Adrenal gland (tissue), 9 donors: ENCODE measurements at regions not wholly inside any gene's neighbourhood (a gene's known extent, or its start where the extent isn't known, plus 50 kb on each side); places are given as distances from the start of the nearest gene placed in this dataset.

Experiments
- DNase-seq, 7 donors: peaks; one replicate each; pipeline ENCODE4 v3.0.0-alpha.2; 2019 to 2020
- H3K27ac ChIP-seq, 5 donors: fragments of 200-600 bp; sonication (generic) in 4 of 5; 1 replicate in 3 of 5; 2 replicates in 2 of 5; pipeline versions ENCODE4 v1.5.1 to v1.8.0; 2016 to 2020; ENCODE audit warnings: mild to moderate bottlenecking in 1 of 5
- H3K27me3 ChIP-seq: fragments of 200-600 bp; 2 replicates; pipeline ENCODE4 v1.8.0; 2021
- H3K36me3 ChIP-seq, 2 donors: fragments of 200-600 bp; replicated peaks in 1 of 2; 1 replicate in 1 of 2; 2 replicates in 1 of 2; pipeline versions ENCODE4 v1.5.1 to v1.8.0; 2018 to 2022
- H3K4me1 ChIP-seq, 2 donors: fragments of 200-600 bp; replicated peaks in 1 of 2; 1 replicate in 1 of 2; 2 replicates in 1 of 2; pipeline versions ENCODE4 v1.5.1 to v1.8.0; 2018 to 2021
- H3K4me3 ChIP-seq, 4 donors: fragments of 200-600 bp; sonication (generic) in 3 of 4; one replicate each; pipeline ENCODE4 v1.5.1; 2016 to 2018
- H3K9me3 ChIP-seq, 3 donors: fragments of 200-600 bp; sonication (generic) in 1 of 3; replicated peaks in 1 of 3; 1 replicate in 2 of 3; 2 replicates in 1 of 3; pipeline versions ENCODE4 v1.5.1 to v1.8.0; 2016 to 2021
- CTCF ChIP-seq, 6 experiments: fragments of 450-650 bp in 4 of 6; fragments of 200-600 bp in 2 of 6; sonication (generic) in 1 of 6; IDR thresholded peaks; 1 replicate in 5 of 6; 2 replicates in 1 of 6; pipeline versions ENCODE4 v1.5.1 to v1.8.0; 2016 to 2021; ENCODE audit warnings: antibody characterized with exemption in 6 of 6, mild to moderate bottlenecking in 2 of 6, moderate library complexity in 1 of 6
- POLR2A ChIP-seq, 2 donors: fragments of 450-650 bp; IDR thresholded peaks; one replicate each; pipeline ENCODE4 v1.6.1; 2017; ENCODE audit warnings: antibody characterized with exemption in 2 of 2, mild to moderate bottlenecking in 2 of 2, moderate library complexity in 1 of 2
- WGBS, 4 donors: extraction: QIAGEN DNeasy Blood & Tissue Kit in 2 of 4; methylation state at CpG; one replicate each; pipeline versions ENCODE4 v1.1.5 to v1.1.7; 2013 to 2017; 5-methylcytosine and 5-hydroxymethylcytosine counted together
- intact Hi-C, 2 donors: fragments of 100-400 bp; cut with DNase I; formaldehyde crosslinking; loops; one replicate each; pipeline versions ENCODE4 v1.14.1 to v1.15.0; 2022 to 2023
- donor health status: healthy with polysubstance abuse.
- donor health status: Bipolar disorder and iron deficiency.
- donor health status: DM: yes; HTN: yes; CAD: no.
- donor health status: DM: no; HTN: no; CAD: no.
- donor health status: DM: no; HTN: no; CAD: no.

GRCh38 chr17:45704251-45704650, 79.9 kb upstream of the CRHR1 start:
- no peaks in the 10 kb centered on the region for H3K4me1 ChIP-seq
- no peak overlapping the region for H3K4me3 ChIP-seq
- H3K27ac ChIP-seq, result no peak overlapping the region
- H3K9me3 ChIP-seq, result no peaks in the 10 kb centered on the region
- H3K27me3 ChIP-seq, result no peaks in the 10 kb centered on the region
- no peak for TF ChIP-seq POLR2A (IDR thresholded peaks at IDR 0.05)
- no peak for DNase-seq
- 45 to 57% (median 46%) methylated on average over 2 of the region's 2 CpGs for WGBS, 4 donors
- intact Hi-C loops, result no loop called here
- no peaks in the 10 kb centered on the region for H3K36me3 ChIP-seq

GRCh38 chr17:45705123-45706009, 78.8 kb upstream of the CRHR1 start:
- Histone ChIP-seq H3K4me1 (no peaks in the 10 kb centered on the region), H3K27me3 (no peaks in the 10 kb centered on the region), H3K9me3 (no peaks in the 10 kb centered on the region), H3K36me3 (no peaks in the 10 kb centered on the region), H3K4me3 (no peak overlapping the region), H3K27ac (no peak overlapping the region)
- DNase-seq, result no peak
- WGBS, 4 donors, result 47 to 61% (median 56%) methylated on average over 5 of the region's 5 CpGs
- intact Hi-C loops, result no loop called here
- TF ChIP-seq POLR2A (IDR thresholded peaks at IDR 0.05) (no peak), CTCF (IDR thresholded peaks at IDR 0.05) (no peak)

GRCh38 chr17:45706033-45706432, 78.1 kb upstream of the CRHR1 start:
- Histone ChIP-seq H3K4me3 (no peak overlapping the region), H3K36me3 (no peaks in the 10 kb centered on the region), H3K27me3 (no peaks in the 10 kb centered on the region), H3K9me3 (no peaks in the 10 kb centered on the region), H3K4me1 (no peaks in the 10 kb centered on the region), H3K27ac (no peak overlapping the region)
- intact Hi-C loops, result no loop called here
- 69 to 81% (median 71%) methylated on average over 3 of the region's 3 CpGs for whole genome bisulfite sequencing, 4 donors
- TF ChIP-seq CTCF (IDR thresholded peaks at IDR 0.05), result no peak
- TF ChIP-seq POLR2A (IDR thresholded peaks at IDR 0.05), result no peak
- DNase-seq, result no peak

DNA sequence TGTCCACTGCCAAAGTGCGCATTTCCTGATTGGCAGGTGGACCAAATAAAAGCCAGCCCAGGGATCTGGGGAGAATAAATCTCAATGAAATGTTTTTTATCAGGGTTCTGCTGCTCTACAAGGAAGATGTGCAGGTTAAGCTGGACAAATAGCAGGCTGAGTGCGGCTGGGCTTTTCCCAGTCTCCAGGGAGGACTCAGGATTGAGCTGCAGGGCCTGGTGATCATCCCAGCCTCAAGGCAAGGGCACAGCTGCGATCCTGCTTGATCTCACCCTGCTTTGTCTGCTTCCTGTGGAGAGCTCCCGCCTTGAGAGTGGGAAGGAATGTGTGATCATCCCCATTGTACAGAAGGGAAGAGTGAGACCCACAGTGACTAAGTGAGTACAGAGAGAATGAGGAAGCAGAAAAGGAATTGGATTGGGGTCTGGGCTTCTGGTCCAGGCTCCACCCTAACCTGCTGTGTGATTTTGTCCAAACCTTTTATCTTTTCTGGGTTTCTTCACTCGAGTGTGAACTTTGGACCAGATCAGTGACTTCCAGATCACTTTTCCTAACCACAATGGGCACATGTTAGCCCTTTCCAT, 75.3 kb upstream of the CRHR1 start:
- no peaks in the 10 kb centered on the region for H3K9me3 ChIP-seq
- no peak overlapping the region for H3K27ac ChIP-seq
- 72 to 81% (median 78%) methylated on average over 5 of the region's 5 CpGs for WGBS, 4 donors
- no peak overlapping the region for H3K4me3 ChIP-seq
- no peaks in the 10 kb centered on the region for H3K36me3 ChIP-seq
- TF ChIP-seq CTCF (IDR thresholded peaks at IDR 0.05) (no peak), POLR2A (IDR thresholded peaks at IDR 0.05) (no peak)
- H3K4me1 ChIP-seq, result no peaks in the 10 kb centered on the region
- no peaks in the 10 kb centered on the region for H3K27me3 ChIP-seq
- DNase-seq, result no peak
- intact Hi-C loops, result no loop called here
